Stimulated activated CD8-positive, alpha-beta memory T cell treated with anti-CD3 and anti-CD28 coated beads, Interleukin-7, amount 100 ng/mL, for 48 hours (primary cell): ENCODE measurements at regions not wholly inside any gene's neighbourhood (a gene's known extent, or its start where the extent isn't known, plus 50 kb on each side); places are given as distances from the start of the nearest gene placed in this dataset.

Experiments used
- DNase-seq, 2 donors: peaks; one replicate each; pipeline ENCODE4 v3.0.0-alpha.2; 2020; ENCODE audit warnings: low read depth in 1 of 2; ENCODE audit errors: extremely low read depth in 1 of 2

DNA sequence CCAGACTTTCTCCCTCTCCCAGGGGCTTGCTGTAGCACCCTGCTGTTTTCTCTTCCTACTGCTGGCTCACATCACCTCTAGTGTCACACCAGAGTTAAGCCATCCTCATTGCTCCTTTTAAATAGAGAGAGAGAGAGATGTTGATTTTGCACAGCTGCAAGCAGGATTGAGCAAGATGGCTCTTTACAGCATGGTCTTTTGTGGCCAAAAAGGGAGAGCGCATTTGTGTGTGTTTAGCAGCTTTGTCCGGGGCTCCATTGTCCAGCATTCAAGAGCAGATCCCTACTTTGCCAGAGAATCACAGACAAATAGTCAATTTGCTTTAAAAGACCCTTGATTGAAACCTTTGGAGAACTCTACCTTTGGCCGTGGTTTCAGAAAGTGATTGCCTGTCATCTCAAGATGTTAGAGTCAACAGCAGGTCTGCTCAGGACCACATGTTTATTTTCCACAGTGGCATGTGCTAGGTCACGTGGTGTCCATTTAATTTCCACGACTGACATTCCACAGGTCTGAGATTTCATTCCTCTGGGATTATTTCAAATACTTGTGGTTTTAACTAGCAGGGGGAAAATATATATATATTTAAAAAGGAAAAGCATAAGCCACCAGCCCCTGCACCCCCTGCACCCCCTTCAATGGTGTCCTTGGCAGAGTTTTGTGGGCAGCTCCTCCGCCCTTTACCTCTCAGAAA lies 359.9 kb upstream of the SLC14A2 start:
- no peak for DNase-seq

DNA sequence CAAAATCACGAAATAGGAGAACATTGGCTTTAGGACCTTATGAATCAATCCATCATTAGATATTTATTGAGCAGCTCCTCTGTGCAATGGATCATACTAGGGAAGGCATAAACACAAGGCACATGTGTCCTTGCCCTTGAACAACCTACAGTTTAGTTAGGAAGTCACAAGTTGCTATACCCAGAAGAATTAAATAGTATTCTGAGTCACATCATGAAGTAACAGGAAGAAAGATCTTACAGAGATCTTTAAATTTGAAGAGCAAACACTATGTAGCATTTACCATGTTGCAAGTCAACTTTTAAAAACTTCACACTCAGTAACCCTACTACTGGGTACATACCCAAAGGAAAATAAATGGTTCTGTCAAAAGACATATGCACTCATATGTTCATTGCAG lies 355.2 kb upstream of the SLC14A2 start:
- no peak for DNase-seq

DNA sequence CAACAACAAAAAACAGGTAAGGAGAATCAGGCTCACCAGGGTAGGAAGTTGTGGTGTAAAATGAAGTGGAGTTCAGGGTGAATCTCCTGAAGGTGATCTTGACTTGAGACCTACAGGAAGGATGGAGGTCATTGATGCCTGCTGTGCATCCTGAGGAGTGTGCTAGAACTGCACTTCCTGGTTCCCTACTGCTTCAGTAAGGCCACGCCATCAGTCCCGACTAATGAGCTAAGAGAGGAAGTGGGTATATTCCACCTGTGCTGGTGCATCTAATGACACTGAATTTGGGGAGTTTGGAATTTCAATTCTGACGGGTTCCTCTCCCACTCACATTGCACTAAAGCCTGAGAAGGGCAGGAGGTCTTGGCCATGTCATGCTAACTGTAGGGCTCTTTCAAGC lies 349.3 kb upstream of the SLC14A2 start:
- no peak for DNase-seq

DNA sequence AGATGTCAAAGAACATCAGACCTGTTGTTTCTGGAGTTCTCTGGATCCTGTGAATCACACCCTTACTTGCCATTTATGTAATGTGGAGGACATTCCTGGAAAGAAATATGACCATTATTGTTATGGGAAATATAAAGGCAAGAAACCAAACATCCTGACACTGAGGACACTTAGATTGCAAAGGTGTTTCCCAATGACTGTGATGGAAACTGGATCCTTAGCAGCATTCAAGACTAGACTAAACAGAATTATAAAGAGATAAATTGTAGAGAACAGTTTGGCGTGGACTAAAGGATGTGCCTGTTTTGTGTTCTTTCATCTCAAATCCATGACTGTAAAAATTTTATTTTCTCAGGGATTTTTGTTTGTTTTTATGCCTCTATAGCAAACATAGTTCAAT lies 347.7 kb upstream of the SLC14A2 start:
- DNase-seq, result no peak

DNA sequence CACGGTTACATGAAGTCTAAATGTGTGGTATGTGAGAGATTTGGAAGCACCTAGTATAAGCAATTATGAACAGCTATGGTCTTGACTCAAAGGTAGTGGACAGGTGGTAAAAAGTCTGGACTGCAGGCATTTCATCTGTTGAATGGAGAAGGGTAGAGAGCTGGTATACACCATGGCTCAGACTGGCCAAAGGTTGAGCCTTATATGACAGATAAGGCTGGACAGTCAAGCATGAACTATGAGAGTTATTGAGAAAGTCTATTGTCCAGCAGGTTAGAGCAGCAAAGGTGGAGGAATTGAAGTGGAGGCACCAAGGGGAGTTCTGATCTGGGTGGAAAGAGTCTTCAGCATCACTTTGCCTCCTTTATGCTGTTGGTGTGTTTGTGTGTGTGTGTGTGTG lies 346.7 kb upstream of the SLC14A2 start:
- no peak for DNase-seq

DNA sequence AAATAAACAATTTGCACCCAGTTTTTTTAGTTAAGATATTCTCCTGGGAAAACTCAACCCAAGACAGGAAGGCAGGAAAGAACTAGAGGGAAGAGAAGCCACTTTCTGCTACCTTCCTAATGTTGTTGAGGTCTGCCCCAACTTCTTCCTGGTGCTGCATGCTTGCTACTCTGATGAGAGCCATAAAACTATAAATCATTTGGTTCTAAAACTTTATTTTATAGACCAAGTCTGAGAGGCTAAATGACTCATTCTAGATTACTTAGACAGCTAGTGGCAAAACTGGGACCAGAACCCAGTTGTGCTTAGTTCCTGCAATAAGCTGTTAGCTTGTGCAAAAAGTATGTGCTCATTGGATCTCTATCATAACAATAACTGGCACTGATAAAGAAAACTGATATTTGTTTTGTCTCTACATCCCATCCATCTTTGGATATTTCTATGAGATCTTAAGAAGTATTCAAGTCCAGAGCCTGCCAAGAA lies 344.9 kb upstream of the SLC14A2 start:
- DNase-seq, result no peak

DNA sequence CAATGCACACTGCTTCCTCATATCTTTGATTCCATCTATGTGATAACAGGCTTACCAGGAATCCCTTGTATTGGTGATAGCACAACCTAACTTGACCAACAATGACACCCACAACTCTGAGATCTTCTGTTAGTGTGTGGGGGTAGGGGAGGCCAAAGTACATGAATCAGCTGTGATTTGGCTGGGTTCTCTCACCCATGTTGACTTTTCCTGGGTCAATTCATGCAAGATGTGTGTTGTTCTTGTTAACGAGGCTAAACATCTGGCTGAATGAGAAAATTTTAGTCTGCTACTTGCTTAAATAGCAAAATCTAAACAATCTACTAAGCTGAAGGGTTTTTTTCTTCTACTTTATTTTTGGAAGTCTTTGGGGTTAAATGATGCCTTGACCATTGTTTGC lies 341.2 kb upstream of the SLC14A2 start:
- no peak for DNase-seq

DNA sequence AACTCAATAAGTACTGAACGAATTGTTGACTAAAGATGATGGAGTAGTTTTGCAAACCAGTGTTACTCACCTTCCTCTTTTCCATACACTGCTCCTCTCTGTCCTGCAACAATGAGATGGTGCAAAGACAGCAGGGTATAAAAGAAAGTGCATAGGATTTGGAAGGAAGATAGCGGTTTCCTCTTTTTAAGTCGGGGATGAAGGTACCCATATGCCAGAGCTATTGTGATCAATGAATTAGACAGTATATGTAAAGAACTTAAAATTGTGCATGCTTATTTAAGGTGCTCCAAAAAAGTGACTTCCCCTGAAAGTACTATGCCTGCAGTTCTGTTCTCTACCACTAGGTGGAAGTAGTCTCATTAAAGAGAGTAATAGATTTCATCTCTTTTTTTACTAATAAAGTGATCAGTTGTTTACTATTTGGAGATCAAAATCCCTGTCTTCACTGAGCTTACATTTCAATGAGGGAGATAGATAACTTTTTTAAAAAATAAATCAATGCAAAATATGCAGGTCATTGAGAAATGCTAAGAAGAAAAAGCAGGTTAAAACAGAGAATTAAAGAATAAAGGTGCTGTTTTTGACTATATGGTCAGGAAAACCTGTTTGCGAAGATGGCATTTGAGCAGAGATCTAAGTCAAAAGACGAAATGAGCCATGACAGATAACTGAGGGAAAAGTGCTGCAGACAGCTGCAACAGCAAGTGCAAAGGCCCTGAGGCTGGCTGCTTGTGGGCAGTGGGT lies 339.7 kb upstream of the SLC14A2 start:
- no peak for DNase-seq

DNA sequence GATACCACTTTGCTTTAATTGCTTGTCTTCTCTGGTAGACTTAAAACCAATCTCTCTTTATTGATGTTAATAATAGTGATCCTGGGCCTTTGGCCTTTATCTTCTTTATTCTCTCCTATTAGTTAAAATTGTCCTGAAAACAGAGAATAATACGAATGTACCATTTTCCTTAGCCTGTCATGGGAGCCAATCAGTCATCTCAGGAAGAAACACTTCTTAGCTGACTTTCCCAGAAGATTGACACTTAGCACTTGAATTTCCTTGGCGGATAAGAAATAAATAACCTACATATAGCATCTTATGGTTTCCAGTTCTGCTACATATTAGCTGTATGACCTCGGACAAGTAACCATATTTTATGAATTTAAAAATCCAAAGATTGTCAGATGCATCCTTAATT lies 338.4 kb upstream of the SLC14A2 start:
- DNase-seq, result no peak

DNA sequence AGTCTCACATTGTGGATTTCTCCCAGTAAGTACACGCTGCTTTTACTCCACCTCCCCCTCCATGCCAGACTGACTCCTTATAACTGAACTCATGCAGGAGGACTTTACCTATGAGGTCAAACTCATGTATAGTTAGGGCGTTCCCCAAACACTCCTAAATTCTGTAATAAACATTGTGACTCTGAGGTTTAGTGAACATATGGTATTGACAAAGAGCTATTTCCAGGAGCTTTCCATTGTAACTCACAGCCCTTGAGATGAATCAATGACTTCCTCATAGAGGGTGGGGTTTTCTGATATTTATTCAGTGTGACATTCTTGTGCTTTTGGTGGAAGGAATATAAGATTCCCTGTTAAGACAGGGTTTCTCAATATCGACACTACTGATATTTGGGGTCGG lies 337.4 kb upstream of the SLC14A2 start:
- no peak for DNase-seq

DNA sequence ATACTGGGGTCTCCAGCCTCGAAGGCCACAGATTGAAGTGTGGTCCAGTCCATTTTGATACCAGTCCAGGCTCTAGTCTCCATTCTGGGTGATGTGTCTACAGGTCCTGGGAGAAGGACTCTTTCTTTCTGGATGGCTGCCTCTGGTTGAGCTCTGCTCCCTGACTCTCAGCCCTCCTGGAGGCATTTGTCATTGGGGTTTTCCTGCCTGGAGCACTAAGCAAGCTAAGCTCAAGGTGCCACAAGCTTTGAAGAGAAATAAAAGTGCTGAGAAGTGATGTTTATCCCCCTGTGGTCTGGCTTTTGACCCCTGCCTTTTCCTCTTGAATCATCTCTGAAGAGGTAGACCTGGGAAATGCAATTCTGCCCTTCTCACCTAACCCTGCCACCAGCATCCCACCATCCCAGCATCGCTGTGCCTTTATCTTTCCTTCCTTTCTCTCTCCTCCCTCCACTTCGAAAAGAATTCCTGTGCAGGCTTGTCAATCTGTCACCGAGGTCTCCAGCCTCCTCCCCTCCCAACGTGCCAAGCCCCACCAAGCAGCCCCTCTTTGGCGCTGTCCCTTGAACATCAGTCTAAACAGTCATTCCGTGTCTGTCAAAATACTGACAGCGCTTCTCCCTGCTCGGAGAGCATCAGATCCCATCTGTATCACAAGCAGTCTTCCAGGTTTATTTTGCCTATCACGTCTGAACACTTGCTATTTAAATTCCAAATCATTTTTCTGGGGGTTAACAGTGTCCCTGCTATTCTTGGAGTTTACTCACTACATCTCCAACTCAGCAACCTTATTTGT lies 334.6 kb upstream of the SLC14A2 start:
- DNase-seq, result no peak

DNA sequence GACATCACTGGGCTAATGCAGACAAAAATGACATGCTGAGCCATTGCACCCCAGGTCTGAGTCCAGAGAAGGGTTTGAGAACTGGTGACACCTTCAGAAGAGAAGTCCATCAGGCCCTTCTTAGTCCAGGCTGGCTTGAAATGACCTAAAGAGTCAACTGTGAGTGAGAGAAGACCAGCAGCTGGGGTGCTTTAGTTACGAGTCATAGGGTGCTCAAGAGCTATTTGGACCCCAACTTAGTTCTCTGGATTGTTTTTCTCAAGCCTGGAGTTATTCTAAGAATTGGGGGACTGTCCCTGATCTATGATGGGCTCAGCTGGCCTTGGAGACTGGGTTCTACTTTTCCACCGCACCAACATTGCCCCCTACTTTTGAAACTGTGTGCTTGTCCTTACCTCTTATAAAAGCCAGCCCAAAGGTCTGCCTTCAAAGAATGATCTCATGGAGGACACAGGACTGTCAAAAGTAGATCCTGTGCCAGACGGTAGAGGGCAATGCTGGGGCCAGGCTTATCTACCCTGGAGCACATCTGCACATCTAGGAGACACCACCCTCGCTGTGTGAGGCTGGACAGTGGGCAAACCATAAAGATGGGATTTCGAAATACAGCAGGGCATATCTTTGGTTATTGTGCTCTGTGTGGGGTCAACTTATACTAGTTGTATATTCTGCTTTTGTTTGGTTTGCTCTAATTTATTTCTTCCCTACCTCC lies 333.0 kb upstream of the SLC14A2 start:
- DNase-seq, result no peak

DNA sequence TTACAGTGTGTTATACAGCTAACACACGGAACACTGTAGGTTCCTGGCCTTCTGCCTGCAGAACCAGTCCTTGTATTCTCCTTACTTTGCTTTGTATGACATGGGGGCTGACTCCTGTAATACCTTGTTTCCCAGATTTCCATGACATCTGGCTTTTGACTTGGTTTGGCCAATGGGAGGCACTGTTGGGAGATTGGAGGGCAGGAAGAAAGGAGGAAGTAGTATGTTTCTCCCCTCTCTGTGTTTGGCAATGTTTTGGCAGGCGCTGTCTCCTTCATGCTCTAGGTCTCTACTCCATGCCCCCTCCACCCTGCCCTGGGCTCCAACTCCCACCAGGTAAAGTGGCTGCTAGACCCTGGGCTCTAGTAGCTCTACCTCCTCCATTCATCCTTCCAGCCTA lies 331.1 kb upstream of the SLC14A2 start:
- no peak for DNase-seq

DNA sequence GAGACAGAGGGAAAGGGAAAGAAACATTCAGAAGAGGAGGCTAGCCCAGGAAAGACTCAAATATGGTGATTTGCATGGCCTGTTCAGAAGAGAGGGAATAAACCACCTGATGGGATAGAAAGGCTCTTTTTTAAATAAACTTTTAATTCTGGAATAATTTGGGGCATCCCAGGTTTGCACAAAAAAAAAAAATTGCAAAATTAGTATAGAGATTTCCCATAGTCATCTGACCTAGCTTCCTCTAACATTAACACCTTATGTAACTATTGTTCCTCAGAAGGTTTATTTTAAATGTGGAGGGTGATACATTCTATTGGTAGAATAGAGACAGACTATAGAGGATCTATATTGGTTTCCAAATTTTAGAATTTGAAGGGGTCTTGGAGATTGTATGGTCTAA lies 330.4 kb upstream of the SLC14A2 start:
- no peak for DNase-seq

DNA sequence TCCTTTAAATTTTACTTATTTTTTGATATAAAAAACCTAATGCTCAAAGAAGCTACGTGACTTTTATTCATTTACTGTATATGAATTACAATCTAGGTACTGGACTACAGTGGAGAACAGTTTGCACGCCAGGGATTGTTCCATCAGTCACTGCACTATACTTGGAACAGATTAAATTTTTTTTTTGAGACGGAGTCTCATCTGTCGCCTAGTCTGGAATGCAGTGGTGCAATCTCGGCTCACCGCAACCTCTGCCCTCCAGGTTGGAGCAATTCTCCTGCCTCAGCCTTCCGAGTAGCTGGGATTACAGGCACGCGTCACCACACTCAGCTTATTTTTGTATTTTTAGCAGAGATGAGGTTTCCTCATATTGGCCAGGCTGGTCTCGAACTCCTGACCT lies 330.0 kb upstream of the SLC14A2 start:
- DNase-seq, result no peak

DNA sequence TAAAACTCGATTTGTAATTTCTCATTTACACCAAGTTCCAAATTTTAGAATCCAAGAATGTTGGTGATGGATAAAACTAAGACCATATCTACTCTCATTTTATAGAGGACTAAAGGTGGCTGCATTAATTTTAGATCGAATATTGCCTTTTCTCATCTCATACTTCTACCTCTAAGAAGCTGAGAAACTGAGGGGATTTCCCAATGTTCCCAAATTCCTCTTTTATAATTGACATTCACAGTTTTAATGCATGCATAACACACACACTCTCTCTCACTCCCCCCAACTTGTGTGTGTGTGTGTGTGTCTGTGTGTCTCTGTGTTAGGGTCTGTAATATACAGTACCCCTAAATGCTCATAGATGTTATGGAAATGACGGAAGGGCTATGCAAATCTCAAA lies 328.8 kb upstream of the SLC14A2 start:
- no peak for DNase-seq

DNA sequence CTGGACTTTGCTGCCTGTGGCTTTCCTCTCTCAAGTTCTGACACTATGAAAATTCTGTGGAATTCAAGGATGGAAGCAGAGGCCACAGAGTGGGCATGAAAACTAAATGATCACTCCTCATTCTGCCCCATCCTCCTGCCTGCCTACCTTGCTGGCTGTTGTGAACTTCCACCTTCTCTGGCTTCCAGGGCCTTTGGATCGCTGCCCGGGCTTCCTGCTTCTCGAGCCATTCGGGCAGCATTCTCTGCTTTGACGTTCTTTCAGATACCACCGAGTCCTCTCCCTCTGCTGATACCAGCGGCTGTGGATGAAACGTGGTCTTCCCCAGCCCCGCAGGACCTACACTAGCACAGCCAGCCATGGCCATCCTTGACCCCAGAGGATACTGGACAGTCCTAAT lies 327.7 kb upstream of the SLC14A2 start:
- DNase-seq, result no peak

DNA sequence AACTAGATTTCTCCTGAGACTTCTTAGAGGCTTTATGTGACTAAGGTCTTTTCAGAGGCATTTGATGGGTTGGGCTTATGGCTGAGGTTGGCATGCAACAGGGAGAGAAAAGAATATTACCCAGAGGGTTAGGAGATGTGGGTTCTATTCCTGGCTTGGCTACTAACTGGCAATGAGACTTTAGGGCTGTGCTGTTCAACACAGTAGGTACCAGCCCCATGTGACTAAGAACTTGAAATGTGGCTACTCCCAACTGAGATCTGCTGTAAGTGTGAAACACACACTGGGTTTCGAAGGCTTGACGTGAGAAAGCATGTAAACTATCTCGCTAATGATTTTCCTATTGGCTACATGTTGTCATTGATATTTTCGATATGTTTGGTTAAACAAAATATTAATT lies 324.9 kb upstream of the SLC14A2 start:
- no peak for DNase-seq

DNA sequence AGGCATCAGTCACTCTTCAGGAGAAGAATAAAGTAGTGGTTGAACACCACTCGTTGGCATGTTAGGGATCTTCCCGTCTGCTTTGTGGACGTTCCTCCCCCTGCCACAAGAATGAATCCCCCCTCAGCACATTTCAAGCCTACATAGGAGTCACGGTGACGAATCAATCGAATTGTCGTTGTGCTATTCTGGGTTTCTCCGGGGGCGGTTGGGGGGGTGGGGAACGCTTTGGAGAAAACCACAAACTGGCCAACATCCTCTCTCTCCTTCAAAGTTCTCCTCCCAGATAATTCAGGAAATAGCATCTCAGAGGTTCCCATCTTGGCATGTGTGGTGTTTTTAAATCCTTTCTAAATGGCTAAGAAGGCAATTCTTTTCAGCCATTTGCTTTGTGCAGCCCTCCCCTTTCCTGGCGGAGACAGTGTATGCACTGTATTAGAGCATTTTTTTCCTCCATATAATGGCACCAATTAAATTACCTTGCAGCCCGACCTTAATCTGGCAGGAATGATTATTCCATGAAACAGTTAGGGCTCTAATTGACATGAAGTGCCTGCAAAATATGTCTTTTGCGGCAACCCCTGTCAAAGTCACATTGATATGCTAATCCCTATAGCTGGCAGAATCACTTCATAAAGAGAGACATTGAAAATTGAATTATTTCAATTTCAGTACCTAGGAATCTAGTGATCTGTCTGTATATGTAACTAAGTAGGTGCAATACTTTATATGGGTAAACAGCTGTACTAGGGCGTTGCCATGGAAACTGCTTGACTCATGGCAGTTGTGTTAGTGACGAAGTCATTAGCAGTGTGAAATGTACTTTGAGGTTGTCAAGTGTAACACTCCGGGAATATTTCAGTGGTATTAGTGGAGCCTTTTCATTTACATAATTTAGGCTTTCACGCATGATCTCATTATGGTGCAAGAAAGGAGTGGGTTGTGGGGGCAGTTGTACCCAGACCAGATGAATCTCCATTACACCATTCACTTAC lies 323.4 kb upstream of the SLC14A2 start:
- DNase-seq, result no peak

DNA sequence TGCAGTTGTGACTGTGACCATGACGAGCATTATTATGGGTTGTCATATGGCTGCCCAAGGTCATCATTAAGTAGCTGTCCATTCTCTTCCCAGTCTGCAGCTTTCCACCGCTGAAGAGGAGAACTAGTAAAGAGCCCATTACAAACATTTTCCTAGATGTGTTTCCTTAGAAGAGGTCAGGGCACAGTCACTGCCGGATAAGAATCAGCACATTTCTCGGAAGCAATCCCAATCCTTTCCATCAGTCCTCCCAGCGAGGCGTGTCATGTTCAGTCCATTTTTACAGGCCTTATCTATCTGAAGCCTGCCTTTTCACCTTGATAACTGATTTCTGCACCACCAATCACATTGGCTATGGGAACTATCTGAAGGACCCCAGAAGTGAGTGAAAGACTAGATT lies 319.9 kb upstream of the SLC14A2 start:
- no peak for DNase-seq
